Thyroid gland (tissue), 4 donors: ENCODE measurements at regions not wholly inside any gene's neighbourhood (a gene's known extent, or its start where the extent isn't known, plus 50 kb on each side); places are given as distances from the start of the nearest gene placed in this dataset.
"Not testable (repeated sequence)": the region's sequence is repeated elsewhere in the genome, so short reads cannot be mapped to it uniquely, and the experiment has no call there.

Source experiments
- CTCF ChIP-seq, 6 experiments: fragments of 200-600 bp in 3 of 6; fragments of 450-650 bp in 3 of 6; sonication (generic) in 3 of 6; IDR thresholded peaks; one replicate each; pipeline ENCODE4 v1.5.1; 2016 to 2019; ENCODE audit warnings: antibody characterized with exemption in 6 of 6, mild to moderate bottlenecking in 2 of 6, inconsistent platforms in 1 of 6, moderate library complexity in 1 of 6
- POLR2A ChIP-seq, 2 donors: fragments of 450-650 bp; IDR thresholded peaks; one replicate each; pipeline ENCODE4 v1.6.1; 2017; ENCODE audit warnings: antibody characterized with exemption in 2 of 2, mild to moderate bottlenecking in 2 of 2, moderate library complexity in 1 of 2

GRCh38 chr7:73143993-73144392 is 58.2 kb upstream of the SPDYE9 start:
- TF ChIP-seq CTCF, POLR2A (IDR thresholded peaks at IDR 0.05): not testable (repeated sequence)
